Suppressor macrophage (primary cell): ENCODE measurements at regions not wholly inside any gene's neighbourhood (a gene's known extent, or its start where the extent isn't known, plus 50 kb on each side); places are given as distances from the start of the nearest gene placed in this dataset.
"Not testable (repeated sequence)": the region's sequence is repeated elsewhere in the genome, so short reads cannot be mapped to it uniquely, and the experiment has no call there.

Experiments used
- DNase-seq, 4 experiments: peaks; one replicate each; pipeline ENCODE4 v3.0.0-alpha.2; 2020 to 2022

GRCh38 chr3:191076903-191077552 lies 122.0 kb upstream of the OSTN start:
- DNase-seq: no peak

- DNase-seq: no peak
Observed at GRCh38 chr3:191074511-191074910, 124.5 kb upstream of the OSTN start.

GRCh38 chr3:191070762-191071403 lies 128.2 kb upstream of the OSTN start:
- DNase-seq: peak in 1 of 4 experiments; percentile 2

DNA sequence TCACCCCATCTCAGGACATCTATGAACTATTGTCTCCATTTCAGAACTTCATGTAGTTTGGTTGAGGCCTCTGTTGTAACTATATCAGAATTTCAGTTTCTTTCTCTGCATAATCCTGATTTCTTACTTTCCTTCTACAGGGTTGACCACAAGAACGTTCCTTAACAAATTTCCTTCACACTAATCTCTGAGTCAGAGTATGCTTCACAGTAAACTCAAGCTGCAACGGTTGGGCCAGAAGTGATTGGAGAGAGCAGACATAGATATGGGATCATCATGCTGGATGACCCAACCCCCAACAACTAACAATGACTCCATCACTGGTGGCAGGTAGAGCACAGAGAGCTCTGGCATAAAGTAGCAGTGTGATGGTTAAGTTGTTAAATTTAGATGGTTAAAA lies 128.8 kb upstream of the OSTN start:
- DNase-seq: no peak

DNA sequence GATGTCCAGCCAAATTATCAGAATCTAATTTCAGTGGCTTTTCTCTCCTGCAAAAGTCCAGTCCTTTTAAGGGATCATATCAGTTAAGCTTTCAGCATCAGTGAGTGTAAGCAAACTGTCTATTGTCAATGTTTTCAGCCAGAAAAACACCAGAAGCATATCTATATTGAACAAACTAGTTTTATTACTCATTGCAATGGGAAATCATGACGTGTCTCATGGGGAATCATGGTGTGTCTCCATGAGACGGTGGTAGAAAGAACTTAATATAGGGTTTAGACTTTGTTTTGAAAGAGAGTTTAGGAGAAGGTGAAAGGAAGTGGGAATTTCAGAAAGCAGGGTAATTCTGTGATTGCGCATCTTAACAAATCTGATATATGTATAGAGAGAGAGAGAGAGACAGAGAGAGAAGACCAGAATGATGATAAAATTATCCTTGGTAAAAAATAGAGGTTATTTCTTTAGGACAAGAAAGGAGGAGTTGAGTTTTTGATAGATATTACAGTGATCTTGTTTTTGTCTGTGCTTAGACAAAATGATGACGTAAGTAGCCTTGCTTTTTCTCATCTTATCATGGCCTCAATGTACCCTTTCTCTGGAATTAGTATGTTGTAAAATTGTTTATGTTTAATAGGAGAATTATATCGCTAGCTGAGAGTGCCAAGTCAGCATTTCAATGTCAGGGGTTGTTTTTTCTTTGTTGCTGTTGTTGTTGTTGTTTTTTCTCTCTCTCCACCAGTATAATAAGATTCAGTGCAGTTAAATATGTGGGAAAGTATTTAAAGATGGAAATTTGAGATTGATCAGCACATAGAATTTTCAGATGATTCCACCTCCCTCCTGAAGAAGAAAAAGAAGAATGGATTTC lies 129.9 kb upstream of the OSTN start:
- DNase-seq: no peak

- no peak for DNase-seq
Observed at GRCh38 chr3:191066669-191067068, 132.4 kb upstream of the OSTN start.

DNA sequence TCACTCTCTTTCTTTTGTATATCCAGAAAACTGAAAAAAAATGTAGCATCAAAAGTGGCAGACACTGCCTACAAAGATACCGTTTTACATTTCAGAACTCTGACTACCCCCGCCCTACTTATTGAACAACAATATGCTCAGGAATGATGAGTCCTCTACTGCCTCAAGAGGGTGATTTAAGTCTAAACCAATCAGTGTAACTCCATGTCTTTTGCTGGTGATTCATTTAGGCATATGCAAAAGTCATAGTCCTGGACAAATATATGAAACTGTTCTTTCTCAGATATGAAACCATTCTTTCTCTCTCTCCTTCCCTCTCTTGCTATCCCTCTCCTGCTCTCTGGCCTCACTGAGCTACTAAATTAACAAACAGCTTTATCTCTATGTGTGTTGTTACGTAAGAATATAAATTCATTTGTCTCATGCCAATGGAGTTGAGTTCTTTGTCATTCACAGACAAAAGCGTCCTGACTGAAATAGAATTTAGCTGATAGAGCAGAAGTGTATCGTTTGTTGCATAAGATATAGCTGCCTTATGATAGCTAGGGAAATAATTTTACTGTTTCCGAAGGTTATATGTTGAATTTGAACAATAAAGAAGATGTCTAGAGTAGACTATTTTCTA lies 133.7 kb upstream of the OSTN start:
- no peak for DNase-seq

DNA sequence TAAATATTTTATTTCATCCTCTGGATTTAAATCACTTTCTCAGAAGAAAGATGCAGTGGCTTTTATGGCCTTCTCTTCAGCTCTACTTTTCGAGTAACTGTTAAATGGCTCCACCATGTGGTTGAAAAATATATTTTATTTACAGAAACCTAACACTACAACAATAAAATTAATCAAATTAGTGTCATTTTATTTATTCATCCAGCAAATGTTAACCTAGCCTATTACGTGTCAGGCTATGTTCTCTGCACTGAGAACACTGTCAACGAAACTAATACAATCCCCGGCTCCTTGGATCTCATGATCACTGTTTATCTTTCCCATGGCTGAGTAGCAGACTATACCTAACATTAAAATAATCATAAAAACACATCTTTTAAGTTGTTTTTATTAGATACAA lies 148.0 kb upstream of the OSTN start:
- peak in 2 of 4 experiments; percentile 52 to 57 for DNase-seq

DNA sequence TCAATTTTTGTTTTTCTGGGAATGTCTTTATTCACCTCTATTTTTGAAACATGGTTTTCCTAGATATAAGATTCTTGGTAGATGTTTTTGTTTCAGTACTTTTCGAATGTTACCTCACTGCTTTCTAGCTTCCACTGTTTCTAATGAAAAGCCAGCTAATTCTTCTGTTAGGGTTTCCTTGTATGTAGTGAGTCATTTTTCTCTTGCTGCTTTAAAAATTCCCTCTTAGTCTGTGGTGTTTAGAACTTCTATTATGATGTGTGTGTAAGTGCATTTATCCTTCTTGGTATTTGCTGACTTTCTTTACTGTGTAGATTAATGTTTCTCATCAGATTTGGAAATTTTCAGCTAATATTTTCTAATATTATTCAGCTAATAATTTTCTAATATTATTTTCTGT lies 151.1 kb upstream of the OSTN start:
- no peak for DNase-seq

DNA sequence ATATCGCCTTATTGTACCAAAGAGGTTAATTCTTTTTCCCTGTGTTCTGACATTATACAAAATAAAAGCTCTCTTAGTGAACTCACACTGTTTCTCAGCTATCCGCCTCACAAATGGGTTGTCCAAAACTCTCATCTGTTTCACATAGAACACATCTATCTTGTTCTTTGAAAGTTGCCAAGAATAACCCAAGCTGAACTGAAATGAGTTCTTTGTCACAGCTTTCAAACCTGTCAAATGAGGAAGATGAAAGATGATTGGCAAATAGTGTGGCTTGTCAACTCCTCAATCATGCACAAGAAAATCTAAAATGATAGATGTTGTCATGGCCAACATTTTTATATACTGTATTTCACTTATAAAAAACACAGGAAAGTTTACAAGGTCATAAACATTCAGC lies 168.1 kb upstream of the OSTN start:
- DNase-seq: no peak

- DNase-seq: no peak
Observed at GRCh38 chr3:191030491-191030890, 168.0 kb upstream of the GMNC start.

- DNase-seq: no peak
Observed at GRCh38 chr3:191026746-191027145, 164.3 kb upstream of the GMNC start.

GRCh38 chr3:191020730-191021396 lies 158.4 kb upstream of the GMNC start:
- no peak for DNase-seq

DNA sequence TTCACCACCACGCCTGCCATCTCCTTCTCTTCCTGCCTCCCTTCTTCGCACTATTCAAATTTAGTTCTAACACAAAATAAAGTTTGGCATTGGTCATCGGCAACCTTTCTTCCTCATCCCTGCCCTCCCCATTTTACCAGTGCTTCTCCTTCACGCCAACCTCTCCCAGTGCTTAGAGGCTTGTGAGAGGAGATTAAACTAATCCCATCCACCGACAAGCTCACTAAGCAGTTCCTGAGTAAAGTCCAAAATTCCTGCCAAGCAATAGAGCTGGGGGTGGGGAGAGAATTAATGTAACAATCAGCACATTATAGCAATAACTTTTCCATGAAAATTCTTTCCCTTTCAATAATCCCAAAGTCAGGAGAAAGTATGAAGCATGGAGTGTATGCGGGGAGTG lies 157.4 kb upstream of the GMNC start:
- no peak for DNase-seq

DNA sequence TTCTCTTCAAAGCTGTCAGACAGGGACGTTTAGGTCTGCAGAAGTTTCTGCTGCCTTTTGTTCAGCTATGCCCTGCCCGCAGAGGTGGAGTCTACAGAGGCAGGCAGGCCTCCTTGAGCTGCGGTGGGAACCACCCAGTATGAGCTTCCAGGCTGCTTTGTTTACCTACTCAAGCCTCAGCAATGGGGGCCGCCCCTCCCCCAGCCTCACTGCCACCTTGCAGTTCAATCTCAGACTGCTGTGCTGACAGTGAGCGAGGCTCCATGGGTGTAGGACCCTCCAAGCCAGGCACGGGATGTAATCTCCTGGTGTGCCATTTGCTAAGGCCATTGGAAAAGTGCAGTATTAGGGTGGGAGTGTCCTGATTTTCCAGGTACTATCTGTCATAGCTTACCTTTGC lies 153.5 kb upstream of the GMNC start:
- not testable (repeated sequence) for DNase-seq

DNA sequence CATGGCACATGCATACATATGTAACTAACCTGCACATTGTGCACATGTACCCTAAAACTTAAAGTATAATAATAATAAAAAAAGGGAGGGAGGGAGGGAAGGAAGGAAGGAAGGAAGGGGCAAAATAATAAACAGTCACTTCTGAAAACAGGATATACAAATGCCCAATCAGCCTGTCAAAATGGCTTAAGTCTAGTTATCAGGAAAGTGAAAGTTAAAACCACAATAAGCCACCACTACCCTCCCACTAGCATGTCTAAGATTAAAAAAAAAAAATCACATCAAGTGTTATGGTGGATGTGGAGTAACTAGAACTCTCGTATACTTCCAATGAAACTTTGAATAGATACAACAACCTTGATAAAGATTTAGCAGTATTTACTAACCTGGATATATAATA lies 145.6 kb upstream of the GMNC start:
- DNase-seq: no peak

GRCh38 chr3:191005790-191006189 lies 143.3 kb upstream of the GMNC start:
- no peak for DNase-seq

DNA sequence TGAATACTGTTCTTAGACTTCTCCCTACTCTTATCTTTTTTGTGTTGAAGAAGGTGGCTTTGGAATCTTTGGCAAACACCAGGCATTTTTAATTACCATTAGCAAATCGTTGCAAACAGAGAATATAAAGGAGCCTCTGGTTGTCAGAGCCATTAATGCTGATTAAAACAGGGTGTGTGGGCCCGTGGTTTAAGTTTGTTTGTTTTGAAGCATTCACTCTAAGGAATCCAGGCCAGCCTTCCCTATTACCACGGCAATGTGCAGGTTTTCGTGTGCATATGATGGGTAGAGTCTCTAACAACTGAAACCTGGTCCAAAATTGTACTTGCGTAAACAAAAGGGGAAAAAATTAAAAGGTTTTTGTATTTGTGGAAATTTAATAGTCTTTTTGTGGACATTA lies 141.2 kb upstream of the GMNC start:
- DNase-seq: no peak

GRCh38 chr3:190996181-190996775 lies 133.8 kb upstream of the GMNC start:
- DNase-seq: no peak

GRCh38 chr3:190995156-190995555 lies 132.7 kb upstream of the GMNC start:
- no peak for DNase-seq

GRCh38 chr3:190990898-190991297 lies 128.4 kb upstream of the GMNC start:
- no peak for DNase-seq

- no peak for DNase-seq
Observed at GRCh38 chr3:190989218-190989617, 126.7 kb upstream of the GMNC start.
